PFSK-1 (cell line): ENCODE measurements at regions not wholly inside any gene's neighbourhood (a gene's known extent, or its start where the extent isn't known, plus 50 kb on each side); places are given as distances from the start of the nearest gene placed in this dataset.

Experiments
- POLR2AphosphoS5 ChIP-seq: IDR thresholded peaks from 2 replicates; pipeline ENCODE4 v1.6.1; 2012; ENCODE audit warnings: low read depth, mild to moderate bottlenecking, control low read depth, low read length, moderate library complexity
- REST ChIP-seq, 2 experiments: IDR thresholded peaks; 2 replicates each; pipeline versions ENCODE4 v1.6.1 to v1.8.0; 2011 to 2012; ENCODE audit warnings: low read depth in 2 of 2, low read length in 2 of 2, control low read depth in 1 of 2, inconsistent platforms in 1 of 2, mild to moderate bottlenecking in 1 of 2, moderate library complexity in 1 of 2; ENCODE audit not compliant: insufficient read depth in 1 of 2
- SIN3A ChIP-seq: IDR thresholded peaks from 2 replicates; pipeline ENCODE4 v1.6.1; 2012; ENCODE audit warnings: mild to moderate bottlenecking, low read length, moderate library complexity, borderline replicate concordance; ENCODE audit not compliant: insufficient read depth

- TF ChIP-seq REST (IDR thresholded peaks at IDR 0.05; ENCODE audit: insufficient read depth in 1 of 2, low read depth in 2 of 2, low read length in 2 of 2) (no peak), SIN3A (no peak), POLR2AphosphoS5 (no peak)
Observed at GRCh38 chr2:215711471-215712034, 275.7 kb upstream of the FN1 start.
